ENCODE measurements at regions not wholly inside any gene's neighbourhood (a gene's known extent, or its start where the extent isn't known, plus 50 kb on each side); places are given as distances from the start of the nearest gene placed in this dataset.

GRCh38 chr10:58023341-58024073 lies 244.2 kb downstream of the IPMK start:
- H3K4me3 ChIP-seq (ENCODE audit: low read length), result no peak overlapping the region
- no peak for DNase-seq (ENCODE audit: low read depth, low spot score)

- no peak overlapping the region for H3K4me3 ChIP-seq (ENCODE audit: low read length)
- no peak for DNase-seq (ENCODE audit: low read depth, low spot score)
Measured at GRCh38 chr10:58019863-58020537, 247.7 kb downstream of the IPMK start.

- H3K4me3 ChIP-seq (ENCODE audit: low read length), result no peak overlapping the region
- no peak for DNase-seq (ENCODE audit: low read depth, low spot score)
Measured at GRCh38 chr10:58017719-58018367, 249.9 kb downstream of the IPMK start.

GRCh38 chr10:58016614-58017013 lies 251.1 kb downstream of the IPMK start:
- no peak for DNase-seq (ENCODE audit: low read depth, low spot score)
- no peak overlapping the region for H3K4me3 ChIP-seq (ENCODE audit: low read length)

GRCh38 chr10:58014436-58014835 lies 253.3 kb downstream of the IPMK start:
- no peak for DNase-seq (ENCODE audit: low read depth, low spot score)
- H3K4me3 ChIP-seq (ENCODE audit: low read length), result no peak overlapping the region

GRCh38 chr10:58013406-58013805 lies 254.3 kb downstream of the IPMK start:
- H3K4me3 ChIP-seq (ENCODE audit: low read length), result no peak overlapping the region
- DNase-seq (ENCODE audit: low read depth, low spot score), result no peak

GRCh38 chr10:58010073-58010702 lies 257.5 kb downstream of the IPMK start:
- no peak for DNase-seq (ENCODE audit: low read depth, low spot score)

GRCh38 chr10:58003945-58004344 lies 263.7 kb downstream of the IPMK start:
- no peak for DNase-seq (ENCODE audit: low read depth, low spot score)
- H3K4me3 ChIP-seq (ENCODE audit: low read length), result no peak overlapping the region

More at GRCh38 chr10:58010073-58010702, 257.5 kb downstream of the IPMK start:
- no peak overlapping the region for H3K4me3 ChIP-seq (ENCODE audit: low read length)

- no peak for DNase-seq (ENCODE audit: low read depth, low spot score)
- no peak overlapping the region for H3K4me3 ChIP-seq (ENCODE audit: low read length)
Measured at GRCh38 chr10:58001159-58001558, 266.5 kb downstream of the IPMK start.

- DNase-seq (ENCODE audit: low read depth, low spot score), result no peak
- no peak overlapping the region for H3K4me3 ChIP-seq (ENCODE audit: low read length)
Measured at GRCh38 chr10:57996536-57996935, 271.2 kb downstream of the IPMK start.

GRCh38 chr10:57993302-57993701 lies 274.4 kb downstream of the IPMK start:
- H3K4me3 ChIP-seq (ENCODE audit: low read length), result no peak overlapping the region
- no peak for DNase-seq (ENCODE audit: low read depth, low spot score)

GRCh38 chr10:57992321-57993077 lies 275.2 kb downstream of the IPMK start:
- DNase-seq (ENCODE audit: low read depth, low spot score), result no peak
- H3K4me3 ChIP-seq (ENCODE audit: low read length), result no peak overlapping the region

GRCh38 chr10:57988964-57989363 lies 278.7 kb downstream of the IPMK start:
- no peak overlapping the region for H3K4me3 ChIP-seq (ENCODE audit: low read length)
- no peak for DNase-seq (ENCODE audit: low read depth, low spot score)

- H3K4me3 ChIP-seq (ENCODE audit: low read length), result no peak overlapping the region
- DNase-seq (ENCODE audit: low read depth, low spot score), result no peak
Measured at GRCh38 chr10:57987055-57987721, 280.5 kb downstream of the IPMK start.

- no peak for DNase-seq (ENCODE audit: low read depth, low spot score)
Measured at GRCh38 chr10:57986422-57986821, 281.3 kb downstream of the IPMK start.

GRCh38 chr10:57983281-57983791 lies 284.4 kb downstream of the IPMK start:
- H3K4me3 ChIP-seq (ENCODE audit: low read length), result no peak overlapping the region
- no peak for DNase-seq (ENCODE audit: low read depth, low spot score)

More at GRCh38 chr10:57986422-57986821, 281.3 kb downstream of the IPMK start:
- H3K4me3 ChIP-seq (ENCODE audit: low read length), result no peak overlapping the region

- H3K4me3 ChIP-seq (ENCODE audit: low read length), result no peak overlapping the region
- no peak for DNase-seq (ENCODE audit: low read depth, low spot score)
Measured at GRCh38 chr10:57982091-57982490, 285.6 kb downstream of the IPMK start.

- DNase-seq (ENCODE audit: low read depth, low spot score), result no peak
- H3K4me3 ChIP-seq (ENCODE audit: low read length), result no peak overlapping the region
Measured at GRCh38 chr10:57979956-57980355, 287.7 kb downstream of the IPMK start.
